PC-3 (cell line): ENCODE measurements at regions not wholly inside any gene's neighbourhood (a gene's known extent, or its start where the extent isn't known, plus 50 kb on each side); places are given as distances from the start of the nearest gene placed in this dataset.
"Not testable (repeated sequence)": the region's sequence is repeated elsewhere in the genome, so short reads cannot be mapped to it uniquely, and the experiment has no call there.

Source experiments
- ATAC-seq: fragments of 200-7000 bp; cut with Tn5 transposase; 2 replicates; pipeline ENCODE4 v1.9.1; 2020; ENCODE audit warnings: mild to moderate bottlenecking, moderate library complexity
- BruUV-seq: library from RNA; stranded (reverse); fragments of 400-500 nt; replicated peaks from 2 replicates; lab custom pipeline; 2021; lab: Mats Ljungman, UMichigan
- CTCF ChIA-PET: fragments of 300-600 bp; sonication (Branson Sonifier 250); formaldehyde crosslinking; loops from one replicate; lab custom pipeline; 2022; ENCODE audit warnings: antibody characterized with exemption; lab: Charles Lee
- POLR2A ChIA-PET: fragments of 300-600 bp; sonication (Branson Sonifier 250); formaldehyde crosslinking; loops from one replicate; lab custom pipeline; 2022; ENCODE audit warnings: antibody characterized with exemption; ENCODE audit not compliant: unreplicated experiment; lab: Charles Lee
- DNase-seq: peaks from one replicate; pipeline ENCODE4 v3.0.0-alpha.2; 2015
- H2AFZ ChIP-seq: fragments of 300-600 bp; sonication (generic); 2 replicates; pipeline ENCODE4 v1.6.0; 2016; ENCODE audit warnings: antibody characterized with exemption, low read length
- H3F3A ChIP-seq: fragments of 300-600 bp; sonication (generic); one replicate; pipeline ENCODE4 v1.6.0; 2017; ENCODE audit warnings: antibody characterized with exemption, low read length, control low read depth, mild to moderate bottlenecking; ENCODE audit not compliant: unreplicated experiment
- H3K27ac ChIP-seq: fragments of 300-600 bp; sonication (generic); 2 replicates; pipeline ENCODE4 v1.5.1; 2016; ENCODE audit warnings: mild to moderate bottlenecking, low read length
- H3K27me3 ChIP-seq: fragments of 300-600 bp; sonication (generic); 2 replicates; pipeline ENCODE4 v1.6.1; 2016; ENCODE audit warnings: low read length, mixed read lengths
- H3K36me3 ChIP-seq: fragments of 300-600 bp; sonication (generic); 2 replicates; pipeline ENCODE4 v1.6.1; 2016; ENCODE audit warnings: low read depth, mixed run types, low read length, mixed read lengths
- H3K4me1 ChIP-seq: fragments of 300-600 bp; sonication (generic); 2 replicates; pipeline ENCODE4 v1.5.1; 2016; ENCODE audit warnings: low read length; ENCODE audit not compliant: insufficient read depth
- H3K4me2 ChIP-seq: fragments of 300-600 bp; sonication (generic); 2 replicates; pipeline ENCODE4 v1.6.0; 2016; ENCODE audit warnings: low read length
- H3K4me3 ChIP-seq: fragments of 300-600 bp; sonication (generic); 2 replicates; pipeline ENCODE4 v1.5.1; 2016; ENCODE audit warnings: mild to moderate bottlenecking, low read length, mixed read lengths
- H3K79me2 ChIP-seq: fragments of 300-600 bp; sonication (generic); 2 replicates; pipeline ENCODE4 v1.6.1; 2017; ENCODE audit warnings: low read length, mixed read lengths
- H3K9ac ChIP-seq: fragments of 300-600 bp; sonication (generic); 2 replicates; pipeline ENCODE4 v1.6.0; 2016; ENCODE audit warnings: mild to moderate bottlenecking, low read length
- H3K9me2 ChIP-seq: fragments of 300-600 bp; sonication (generic); replicated peaks from 2 replicates; pipeline ENCODE4 v1.6.1; 2016; ENCODE audit warnings: mixed run types, low read length, mixed read lengths
- H3K9me3 ChIP-seq: fragments of 300-600 bp; sonication (generic); 2 replicates; pipeline ENCODE4 v1.6.1; 2016; ENCODE audit warnings: low read length, mixed read lengths
- H4K20me1 ChIP-seq: fragments of 300-600 bp; sonication (generic); 2 replicates; pipeline ENCODE4 v1.6.1; 2016; ENCODE audit warnings: low read length, mixed read lengths
- CTCF ChIP-seq: fragments of 300-600 bp; sonication (generic); conservative IDR thresholded peaks from 2 replicates; pipeline ENCODE4 v1.5.1; 2017; ENCODE audit warnings: antibody characterized with exemption, low read depth, mild to moderate bottlenecking, low read length
- EZH2 ChIP-seq: fragments of 300-600 bp; sonication (generic); IDR thresholded peaks from one replicate; pipeline ENCODE4 v1.6.1; 2017; ENCODE audit warnings: antibody characterized with exemption, mild to moderate bottlenecking, low read length; ENCODE audit not compliant: unreplicated experiment
- EZH2phosphoT487 ChIP-seq: fragments of 300-600 bp; sonication (generic); IDR thresholded peaks from 2 replicates; pipeline ENCODE4 v1.6.1; 2018; ENCODE audit warnings: mild to moderate bottlenecking, antibody characterized with exemption, low read length, borderline replicate concordance
- intact Hi-C: fragments of 100-400 bp; cut with micrococcal nuclease; formaldehyde crosslinking; loops from 2 replicates; pipeline ENCODE4 v1.9.0; 2023

- H3K4me1 ChIP-seq = no peaks in the 10 kb centered on the region
- H3F3A ChIP-seq = no peaks in the 10 kb centered on the region
- H3K36me3 ChIP-seq = no peaks in the 10 kb centered on the region
- peaks cover 7% of the 10 kb centered on the region; the same call in 1 of the 2 replicates for H3K9me3 ChIP-seq
- no peak for ATAC-seq
- no peaks in the 10 kb centered on the region for H4K20me1 ChIP-seq
- no TSS peak for BruUV-seq
- H3K4me3 ChIP-seq = no peak overlapping the region
- DNase-seq = no peak
- no peak overlapping the region for H3K9ac ChIP-seq
- H3K27me3 ChIP-seq = no peaks in the 10 kb centered on the region
- no peaks in the 10 kb centered on the region for H3K79me2 ChIP-seq
- TF ChIP-seq EZH2phosphoT487 (no peak), EZH2 (no peak), CTCF (no peak)
- intact Hi-C loops = no loop called here
- ChIA-PET POLR2A (no interaction called here), CTCF (no interaction called here)
- H3K4me2 ChIP-seq = no peak overlapping the region
- H3K9me2 ChIP-seq = no peaks in the 10 kb centered on the region
- H2AFZ ChIP-seq = no peak overlapping the region
- H3K27ac ChIP-seq = no peak overlapping the region
Measured at GRCh38 chr18:71370671-71371445, 1082.0 kb downstream of the SOCS6 start.

- TF ChIP-seq EZH2 (no peak), CTCF (no peak), EZH2phosphoT487 (no peak)
- Histone ChIP-seq H2AFZ (no peak overlapping the region), H3K79me2 (no peaks in the 10 kb centered on the region), H3K4me1 (no peaks in the 10 kb centered on the region), H3K9ac (no peak overlapping the region), H3K27me3 (no peaks in the 10 kb centered on the region), H3K4me3 (no peak overlapping the region), H3K36me3 (no peaks in the 10 kb centered on the region), H3K4me2 (no peak overlapping the region), H3K9me2 (no peaks in the 10 kb centered on the region), H3K9me3 (peaks cover 7% of the 10 kb centered on the region; the same call in 1 of the 2 replicates), H3F3A (no peaks in the 10 kb centered on the region), H3K27ac (no peak overlapping the region), H4K20me1 (no peaks in the 10 kb centered on the region)
- ATAC-seq = no peak
- ChIA-PET CTCF (no interaction called here), POLR2A (no interaction called here)
- no TSS peak for BruUV-seq
- intact Hi-C loops = no loop called here
- no peak for DNase-seq
Measured at GRCh38 chr18:71370095-71370494, 1081.2 kb downstream of the SOCS6 start.

- no peak overlapping the region for H3K4me3 ChIP-seq
- H3K36me3 ChIP-seq = no peaks in the 10 kb centered on the region
- H3K4me1 ChIP-seq = no peaks in the 10 kb centered on the region
- intact Hi-C loops = no loop called here
- H2AFZ ChIP-seq = no peak overlapping the region
- TF ChIP-seq EZH2 (no peak), EZH2phosphoT487 (no peak), CTCF (no peak)
- DNase-seq = no peak
- no peak overlapping the region for H3K27ac ChIP-seq
- no peak overlapping the region for H3K9ac ChIP-seq
- peaks cover 7% of the 10 kb centered on the region for H3K9me3 ChIP-seq
- ChIA-PET CTCF (no interaction called here), POLR2A (no interaction called here)
- H3K79me2 ChIP-seq = no peaks in the 10 kb centered on the region
- H3K9me2 ChIP-seq = no peaks in the 10 kb centered on the region
- H3F3A ChIP-seq = no peaks in the 10 kb centered on the region
- no TSS peak for BruUV-seq
- H4K20me1 ChIP-seq = no peaks in the 10 kb centered on the region
- H3K4me2 ChIP-seq = no peak overlapping the region
- no peaks in the 10 kb centered on the region for H3K27me3 ChIP-seq
- no peak for ATAC-seq
Measured at GRCh38 chr18:71362140-71362539, 1073.3 kb downstream of the SOCS6 start.

- H3K36me3 ChIP-seq, H3K4me1 ChIP-seq, intact Hi-C loops, H3K9ac ChIP-seq, H3K9me3 ChIP-seq, POLR2A ChIA-PET, H3K27ac ChIP-seq, H3K27me3 ChIP-seq, BruUV-seq, H3F3A ChIP-seq, CTCF ChIA-PET, H3K4me3 ChIP-seq, H3K79me2 ChIP-seq, H3K9me2 ChIP-seq, H2AFZ ChIP-seq, H4K20me1 ChIP-seq, H3K4me2 ChIP-seq: not testable (repeated sequence)
- ATAC-seq = peak; percentile 60
- DNase-seq = peak; percentile 52
Measured at GRCh38 chr18:71355599-71355998, 1066.8 kb downstream of the SOCS6 start.
